ENCODE measurements at regions not wholly inside any gene's neighbourhood (a gene's known extent, or its start where the extent isn't known, plus 50 kb on each side); places are given as distances from the start of the nearest gene placed in this dataset.
"Not testable (repeated sequence)": the region's sequence is repeated elsewhere in the genome, so short reads cannot be mapped to it uniquely, and the experiment has no call there.

GRCh38 chr5:135174315-135175096 is 140.5 kb upstream of the PITX1 start:
- no peak for DNase-seq

- DNase-seq, result no peak
Measured at GRCh38 chr5:135173662-135174290, 139.7 kb upstream of the PITX1 start.

GRCh38 chr5:135172718-135173117 is 138.7 kb upstream of the PITX1 start:
- no peak for DNase-seq

- DNase-seq, result no peak
Measured at GRCh38 chr5:135171336-135171735, 137.3 kb upstream of the PITX1 start.

- DNase-seq, result no peak
Measured at GRCh38 chr5:135170500-135170899, 136.5 kb upstream of the PITX1 start.

GRCh38 chr5:135169753-135170152 is 135.7 kb upstream of the PITX1 start:
- DNase-seq, result no peak

- DNase-seq, result no peak
Measured at GRCh38 chr5:135167634-135168033, 133.6 kb upstream of the PITX1 start.

GRCh38 chr5:135164873-135165614 is 131.0 kb upstream of the PITX1 start:
- DNase-seq, result not testable (repeated sequence)

- no peak for DNase-seq
Measured at GRCh38 chr5:135163964-135164363, 129.9 kb upstream of the PITX1 start.

- DNase-seq, result no peak
Measured at GRCh38 chr5:135163391-135163790, 129.4 kb upstream of the PITX1 start.

- no peak for DNase-seq
Measured at GRCh38 chr5:135162661-135163265, 128.7 kb upstream of the PITX1 start.

- no peak for DNase-seq
Measured at GRCh38 chr5:135161221-135161620, 127.2 kb upstream of the PITX1 start.

GRCh38 chr5:135160036-135160675 is 126.1 kb upstream of the PITX1 start:
- no peak for DNase-seq

- DNase-seq, result no peak
Measured at GRCh38 chr5:135159626-135160025, 125.6 kb upstream of the PITX1 start.

- no peak for DNase-seq
Measured at GRCh38 chr5:135158982-135159381, 125.0 kb upstream of the PITX1 start.

- DNase-seq, result no peak
Measured at GRCh38 chr5:135158314-135158697, 124.3 kb upstream of the PITX1 start.

- no peak for DNase-seq
Measured at GRCh38 chr5:135157421-135158313, 123.6 kb upstream of the PITX1 start.

- DNase-seq, result no peak
Measured at GRCh38 chr5:135156715-135157404, 122.8 kb upstream of the PITX1 start.

GRCh38 chr5:135156337-135156714 is 122.3 kb upstream of the PITX1 start:
- DNase-seq, result no peak

GRCh38 chr5:135155616-135156214 is 121.7 kb upstream of the PITX1 start:
- DNase-seq, result peak; percentile 37

GRCh38 chr5:135154961-135155360 is 120.9 kb upstream of the PITX1 start:
- no peak for DNase-seq

All from NCI-H2029 (cell line).